HuH-7 (cell line): ENCODE measurements at regions not wholly inside any gene's neighbourhood (a gene's known extent, or its start where the extent isn't known, plus 50 kb on each side); places are given as distances from the start of the nearest gene placed in this dataset.
"Not testable (repeated sequence)": the region's sequence is repeated elsewhere in the genome, so short reads cannot be mapped to it uniquely, and the experiment has no call there.

Source experiments
- DNase-seq: peaks from one replicate; pipeline ENCODE4 v3.0.0; 2011; ENCODE audit warnings: low spot score

GRCh38 chr9:90979639-90980038 lies 178.0 kb downstream of the SYK start:
- no peak for DNase-seq

DNA sequence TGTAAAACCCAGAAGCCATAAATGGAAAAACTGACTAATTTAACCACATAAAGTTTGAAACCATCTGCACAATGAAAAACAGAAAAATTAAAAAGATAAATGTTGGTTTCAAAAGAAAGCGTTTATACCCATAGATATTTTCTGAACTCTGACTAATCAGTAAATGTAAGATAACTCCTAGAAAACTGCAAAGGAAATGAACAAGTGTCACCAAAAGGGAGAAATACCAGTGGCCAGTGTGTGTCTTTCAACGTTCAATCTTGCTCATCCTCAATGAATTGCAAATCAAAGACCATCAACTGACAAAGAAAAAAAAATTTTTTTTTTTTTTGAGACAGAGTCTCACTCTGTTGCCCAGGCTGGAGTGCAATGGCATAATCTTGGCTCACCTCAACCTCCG lies 180.1 kb downstream of the SYK start:
- no peak for DNase-seq

- DNase-seq: no peak
These were observed 181.8 kb downstream of the SYK start for GRCh38 chr9:90983394-90983793.

GRCh38 chr9:90985631-90986030 lies 184.0 kb downstream of the SYK start:
- DNase-seq: no peak

DNA sequence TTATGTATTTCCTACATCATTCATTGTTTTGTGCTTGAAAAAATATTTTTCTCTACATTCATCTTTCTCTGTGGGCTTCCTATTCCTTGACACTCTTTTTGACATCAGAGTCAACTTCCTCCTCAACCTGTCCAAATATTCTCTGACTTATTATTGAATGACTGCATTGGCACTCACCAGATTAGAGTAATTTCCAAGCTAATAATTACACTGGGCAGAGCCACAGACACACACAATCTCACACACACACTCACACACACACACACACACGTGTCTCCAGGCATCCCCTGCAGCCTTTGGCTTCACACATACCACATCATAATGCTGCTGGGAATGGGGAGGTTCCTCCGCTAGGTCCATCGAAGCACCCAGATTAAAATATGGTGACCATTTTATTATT lies 184.5 kb downstream of the SYK start:
- no peak for DNase-seq

DNA sequence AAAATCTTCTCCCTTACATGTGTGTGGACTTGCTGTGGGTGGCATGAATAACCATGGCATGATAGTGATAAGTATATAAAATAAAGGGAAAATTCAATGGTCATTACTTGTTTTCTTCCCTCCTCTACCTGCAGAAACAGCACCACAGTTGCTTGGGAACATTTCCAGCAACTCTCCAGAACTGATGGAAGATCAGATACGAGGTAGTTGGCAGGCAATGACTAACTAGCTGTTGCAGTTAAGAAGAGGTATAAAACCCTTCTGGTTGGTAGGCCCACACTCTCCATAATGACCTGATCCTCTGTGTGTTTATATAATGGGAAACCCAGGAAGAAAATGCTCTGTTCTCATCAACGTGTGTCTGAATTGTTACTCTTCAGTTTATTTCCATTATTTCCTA lies 185.9 kb downstream of the SYK start:
- DNase-seq: no peak

DNA sequence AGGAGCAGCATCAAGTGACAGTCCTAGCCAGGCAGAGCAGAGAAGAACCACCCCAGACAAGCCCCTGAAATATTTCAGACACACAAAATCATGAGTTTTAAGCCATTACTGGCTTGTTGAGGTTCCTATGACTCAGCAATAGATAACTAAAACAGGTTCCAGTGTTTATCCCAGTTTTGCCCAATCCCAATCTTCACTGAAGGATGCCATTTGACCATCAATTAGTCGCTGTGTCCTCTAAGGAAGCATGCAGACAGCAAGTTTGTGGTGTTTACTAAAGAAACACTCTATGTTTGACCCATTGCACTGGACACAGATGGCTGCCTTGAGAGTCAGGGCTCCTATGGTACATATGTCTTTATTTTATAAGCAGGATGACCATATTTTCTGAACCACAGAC lies 186.7 kb downstream of the SYK start:
- DNase-seq: no peak

GRCh38 chr9:90991953-90992352 lies 190.3 kb downstream of the SYK start:
- no peak for DNase-seq

- DNase-seq: no peak
These were observed 193.9 kb downstream of the SYK start for GRCh38 chr9:90995516-90995915.

- no peak for DNase-seq
These were observed 194.8 kb downstream of the SYK start for GRCh38 chr9:90996154-90997065.

DNA sequence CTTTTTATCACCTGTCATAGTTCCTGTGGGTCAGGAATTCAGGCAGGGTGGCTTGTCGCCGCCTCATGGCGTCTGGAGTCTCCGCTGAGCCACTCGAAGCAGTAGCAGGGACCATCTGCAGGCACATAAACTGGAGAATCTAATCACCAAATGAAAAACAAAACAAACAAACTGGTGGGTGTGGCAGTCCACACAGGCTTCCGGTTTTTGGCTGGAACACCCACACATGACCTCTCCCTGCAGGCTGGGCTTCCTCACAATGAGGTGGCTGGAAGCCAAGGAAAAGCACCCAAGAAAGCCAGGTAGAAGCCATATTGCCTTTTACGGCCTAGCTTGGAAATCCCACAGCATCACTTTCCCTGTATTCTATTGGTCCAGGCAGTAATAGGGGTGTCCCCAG lies 197.0 kb downstream of the SYK start:
- no peak for DNase-seq

- DNase-seq: no peak
These were observed 198.1 kb downstream of the SYK start for GRCh38 chr9:90999425-91000397.

DNA sequence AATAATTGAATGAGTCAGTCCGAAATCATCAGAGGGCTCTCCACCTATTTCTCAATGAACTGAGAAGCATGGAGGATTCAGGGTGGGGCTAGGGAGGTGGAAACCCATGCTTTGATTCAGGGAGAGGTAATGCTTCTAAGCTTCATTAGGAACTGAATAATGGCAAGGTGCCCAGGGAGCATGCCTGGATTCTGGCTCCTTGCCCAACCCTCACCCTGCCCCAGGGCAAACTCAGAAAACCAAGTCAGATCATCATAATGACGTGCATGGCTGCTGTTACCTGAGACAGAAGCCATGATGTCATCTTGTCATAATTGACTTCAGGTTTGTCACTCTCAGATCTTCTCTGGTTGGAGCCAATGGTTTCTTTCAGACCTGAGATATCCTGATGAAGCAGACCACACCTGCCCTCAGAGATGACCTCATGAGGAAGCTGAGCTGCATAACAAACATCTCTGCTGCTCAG lies 199.6 kb downstream of the SYK start:
- no peak for DNase-seq

- no peak for DNase-seq
These were observed 202.9 kb downstream of the SYK start for GRCh38 chr9:91004484-91004883.

- no peak for DNase-seq
These were observed 203.4 kb downstream of the SYK start for GRCh38 chr9:91004992-91005391.

DNA sequence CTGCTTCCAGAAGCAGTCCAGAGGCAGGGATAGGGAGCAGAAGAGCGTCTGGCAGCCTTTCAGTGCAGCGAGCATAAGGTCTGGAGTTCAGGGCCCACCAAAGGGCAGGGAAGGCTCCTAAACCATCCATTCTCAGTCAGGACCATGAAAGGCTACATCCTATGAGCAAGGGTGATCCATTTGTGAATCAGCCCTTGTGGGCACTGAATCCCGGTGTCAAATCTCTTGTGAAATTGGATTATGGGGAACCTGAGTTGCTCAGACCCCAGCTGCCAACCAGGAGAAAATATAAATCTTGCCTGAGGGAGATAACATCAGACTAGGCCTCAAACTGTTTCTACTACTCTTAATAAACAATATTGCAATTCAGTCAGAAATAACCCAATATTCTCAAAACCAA lies 204.4 kb downstream of the SYK start:
- DNase-seq: no peak

DNA sequence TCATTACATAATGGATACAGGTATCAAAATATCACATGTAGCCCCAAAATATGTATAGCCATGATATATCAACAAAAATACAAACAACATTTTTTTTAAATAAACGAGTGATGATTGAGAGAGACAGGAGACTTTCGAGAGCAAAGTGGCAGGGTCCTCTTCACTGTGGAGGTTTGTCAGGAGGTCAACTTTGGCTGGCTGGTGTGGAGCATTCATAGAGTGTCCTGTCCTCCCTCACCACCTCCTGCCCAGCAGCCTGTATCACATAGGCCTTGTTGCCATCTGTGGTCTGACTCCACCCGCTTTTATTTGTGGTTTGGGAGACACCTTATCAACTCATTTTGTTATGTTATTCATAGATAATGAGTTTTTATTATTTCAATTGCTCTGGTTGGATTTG lies 206.9 kb downstream of the SYK start:
- DNase-seq: no peak

GRCh38 chr9:91011891-91012290 lies 210.3 kb downstream of the SYK start:
- no peak for DNase-seq

DNA sequence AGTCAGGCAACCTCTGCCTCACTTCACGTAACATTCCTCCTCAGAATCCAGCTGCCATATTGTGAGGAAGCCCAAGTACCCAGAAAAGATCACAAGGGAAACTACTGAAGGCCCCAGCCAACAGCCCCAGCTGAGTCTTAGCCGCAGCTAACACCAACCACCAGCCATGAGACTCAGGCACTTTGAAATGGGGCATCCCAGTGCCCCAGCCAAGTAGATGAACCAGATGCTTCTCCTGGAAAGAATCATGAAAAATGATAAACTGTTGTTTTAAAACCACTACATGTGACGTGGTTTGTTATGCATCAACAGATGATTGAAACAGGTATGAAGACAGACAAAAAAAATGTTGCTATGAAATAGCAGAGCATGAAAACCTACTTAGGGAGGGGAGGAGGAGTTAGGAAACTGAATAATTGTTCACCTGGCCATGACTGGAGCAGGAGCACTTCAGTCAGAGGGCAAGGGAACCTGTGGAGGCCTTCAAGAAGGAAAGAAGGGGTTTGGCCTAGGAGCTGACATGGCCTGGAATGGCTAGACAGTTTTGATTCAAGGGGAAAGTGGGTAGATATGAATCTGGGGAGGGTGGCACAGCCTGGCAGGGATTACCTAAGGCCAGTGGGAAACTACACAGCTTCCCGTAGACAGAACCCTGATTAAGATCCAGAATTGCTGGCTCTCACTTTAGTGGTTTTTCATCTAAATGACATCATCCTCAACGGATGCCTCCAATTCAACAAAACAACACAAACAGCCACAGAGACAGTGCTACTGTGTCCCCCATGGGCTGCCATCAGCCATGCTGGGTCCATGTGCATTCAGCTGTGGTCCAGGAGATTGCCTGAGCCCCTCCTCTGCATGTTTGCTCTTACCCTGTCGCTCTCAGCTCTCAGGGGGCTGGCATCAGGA lies 211.6 kb downstream of the SYK start:
- DNase-seq: no peak

- no peak for DNase-seq
These were observed 215.6 kb downstream of the SYK start for GRCh38 chr9:91017245-91017644.

- DNase-seq: not testable (repeated sequence)
These were observed 218.3 kb downstream of the SYK start for GRCh38 chr9:91019871-91020270.

DNA sequence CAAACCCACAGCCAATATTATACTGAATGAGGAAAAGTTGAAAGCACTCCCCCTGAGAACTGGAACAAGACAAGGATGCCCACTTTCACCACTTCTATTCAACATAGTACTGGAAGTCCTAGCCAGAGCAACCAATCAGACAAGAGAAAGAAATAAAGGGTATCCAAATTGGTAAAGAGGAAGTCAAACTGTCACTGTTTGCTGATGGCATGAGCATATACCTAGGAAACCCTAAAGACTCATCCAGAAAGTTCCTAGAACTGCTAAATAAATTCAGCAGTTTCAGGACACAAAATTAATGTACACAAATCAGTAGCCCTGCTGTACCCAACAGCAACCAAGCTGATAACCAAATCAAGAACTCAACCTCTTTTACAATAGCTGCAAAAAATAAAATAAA lies 220.0 kb downstream of the SYK start:
- DNase-seq: not testable (repeated sequence)
